Activated naive CD4-positive, alpha-beta T cell treated with anti-CD3 and anti-CD28 coated beads, Interleukin-2, amount 50 U/mL, for 72 hours (primary cell): ENCODE measurements at regions not wholly inside any gene's neighbourhood (a gene's known extent, or its start where the extent isn't known, plus 50 kb on each side); places are given as distances from the start of the nearest gene placed in this dataset.
"Not testable (repeated sequence)": the region's sequence is repeated elsewhere in the genome, so short reads cannot be mapped to it uniquely, and the experiment has no call there.

Experiments
- ATAC-seq, 2 donors: fragments of 150-1000 bp; cut with Tn5 transposase; 2 replicates each; pipeline ENCODE4 v1.10.0; 2021; ENCODE audit warnings: mild to moderate bottlenecking in 2 of 2, moderate library complexity in 2 of 2
- DNase-seq, 2 donors: peaks; one replicate each; pipeline ENCODE4 v3.0.0; 2021 to 2022; ENCODE audit warnings: low spot score in 2 of 2
- H3K27ac Mint-ChIP-seq, 2 donors: one replicate each; pipeline ENCODE4 v1.8.0; 2022; ENCODE audit warnings: mild to moderate bottlenecking in 2 of 2, mixed read lengths in 2 of 2
- H3K36me3 Mint-ChIP-seq, 2 donors: one replicate each; pipeline ENCODE4 v1.8.0; 2022; ENCODE audit warnings: mixed read lengths in 2 of 2
- H3K9me3 Mint-ChIP-seq, 2 donors: one replicate each; pipeline ENCODE4 v1.8.0; 2022; ENCODE audit warnings: mixed read lengths in 2 of 2

DNA sequence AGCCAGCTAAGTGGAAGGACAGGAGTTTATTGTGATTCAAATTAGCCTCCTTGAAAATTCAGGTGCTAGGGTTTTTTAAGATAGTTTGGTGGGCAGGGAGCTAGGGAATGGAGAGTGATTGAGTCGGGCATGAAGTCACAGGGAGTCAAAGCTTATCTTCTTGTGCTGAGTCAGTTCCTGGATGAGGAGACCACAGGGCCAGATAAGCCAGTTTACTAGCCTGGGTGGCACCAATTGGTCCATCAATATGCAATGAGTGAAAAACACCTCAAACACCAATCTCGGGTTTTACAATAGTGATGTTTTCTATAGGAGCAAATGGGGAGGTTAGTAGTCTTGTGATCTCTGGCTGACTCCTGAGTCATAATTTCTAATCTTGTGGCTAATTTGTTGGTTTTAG lies 165.1 kb downstream of the ABCC12 start:
- Mint-ChIP-seq H3K9me3 (peaks cover 12% of the 10 kb centered on the region in 2 donors), H3K36me3 (peaks cover 0 to 6% of the 10 kb centered on the region in 2 donors), H3K27ac (no peak overlapping the region)
- ATAC-seq (no peak), DNase-seq (no peak)

DNA sequence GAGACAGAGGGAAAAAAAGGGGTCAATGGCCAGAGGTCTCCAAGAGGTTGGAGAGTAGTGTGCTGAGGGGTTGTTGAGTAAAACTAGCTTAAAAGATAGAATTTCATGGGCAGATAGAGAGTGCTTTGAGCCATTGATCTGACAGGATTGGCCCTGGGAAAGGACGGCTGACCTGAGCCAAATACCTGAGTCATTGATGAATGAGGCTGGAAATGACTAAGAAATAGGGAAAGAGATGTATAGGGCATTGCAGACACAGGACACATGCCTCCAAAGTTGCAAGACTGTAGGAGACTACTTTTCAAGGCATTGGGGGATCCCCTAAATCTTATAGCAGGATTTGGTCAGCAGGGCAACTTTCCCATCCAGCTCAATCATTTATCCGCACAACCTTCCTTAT lies 168.7 kb downstream of the ABCC12 start:
- ATAC-seq (no peak), DNase-seq (no peak)
- Mint-ChIP-seq H3K36me3 (peaks cover 0 to 6% of the 10 kb centered on the region in 2 donors), H3K27ac (no peak overlapping the region), H3K9me3 (peaks cover 8 to 11% of the 10 kb centered on the region in 2 donors)

DNA sequence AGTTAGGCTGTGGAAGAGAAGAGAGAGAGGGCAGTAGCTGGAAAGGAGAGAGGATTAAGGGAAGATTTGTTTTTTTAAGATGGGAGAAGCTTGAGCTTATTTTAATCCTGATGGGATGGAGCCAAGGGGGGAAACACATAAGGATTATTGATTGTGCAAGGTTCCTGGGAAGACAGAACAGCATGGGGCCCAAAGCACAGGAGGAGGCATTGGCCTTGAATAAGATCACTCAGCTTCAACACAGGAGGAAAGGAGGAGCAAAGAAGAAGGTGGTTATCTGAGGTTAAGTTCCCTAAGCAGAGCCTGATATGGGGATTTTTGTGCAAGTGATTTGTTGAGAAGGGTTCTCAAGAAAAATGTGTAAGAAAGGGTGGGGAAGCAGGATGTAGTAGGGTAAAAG lies 169.8 kb downstream of the ABCC12 start:
- ATAC-seq (no peak), DNase-seq (no peak)
- Mint-ChIP-seq H3K27ac (no peak overlapping the region), H3K36me3 (peaks cover 0 to 6% of the 10 kb centered on the region in 2 donors), H3K9me3 (peaks cover 8 to 11% of the 10 kb centered on the region in 2 donors)

GRCh38 chr16:47984669-47985068 lies 171.1 kb downstream of the ABCC12 start:
- DNase-seq (no peak), ATAC-seq (no peak)
- H3K36me3 Mint-ChIP-seq: peaks cover 0 to 6% of the 10 kb centered on the region in 2 donors
- peaks cover 3 to 4% of the 10 kb centered on the region in 2 donors for H3K9me3 Mint-ChIP-seq
- H3K27ac Mint-ChIP-seq: no peak overlapping the region

GRCh38 chr16:47983999-47984580 lies 171.7 kb downstream of the ABCC12 start:
- Mint-ChIP-seq H3K27ac (no peak overlapping the region), H3K9me3 (peaks cover 3 to 4% of the 10 kb centered on the region in 2 donors), H3K36me3 (peaks cover 0 to 6% of the 10 kb centered on the region in 2 donors)
- no peak for DNase-seq
- ATAC-seq: no peak

- DNase-seq: no peak
- Mint-ChIP-seq H3K27ac (no peak overlapping the region), H3K9me3 (peaks cover 0 to under 1% of the 10 kb centered on the region in 2 donors), H3K36me3 (no peaks in the 10 kb centered on the region)
- no peak for ATAC-seq
Observed at GRCh38 chr16:47980212-47980611, 175.6 kb downstream of the ABCC12 start.

- no peaks in the 10 kb centered on the region for H3K36me3 Mint-ChIP-seq
- DNase-seq (no peak), ATAC-seq (no peak)
- H3K27ac Mint-ChIP-seq: no peak overlapping the region
- H3K9me3 Mint-ChIP-seq: no peaks in the 10 kb centered on the region
Observed at GRCh38 chr16:47979616-47980182, 176.1 kb downstream of the ABCC12 start.

GRCh38 chr16:47979164-47979520 lies 176.7 kb downstream of the ABCC12 start:
- H3K36me3 Mint-ChIP-seq: no peaks in the 10 kb centered on the region
- DNase-seq: no peak
- no peaks in the 10 kb centered on the region for H3K9me3 Mint-ChIP-seq
- no peak for ATAC-seq
- no peak overlapping the region for H3K27ac Mint-ChIP-seq

DNA sequence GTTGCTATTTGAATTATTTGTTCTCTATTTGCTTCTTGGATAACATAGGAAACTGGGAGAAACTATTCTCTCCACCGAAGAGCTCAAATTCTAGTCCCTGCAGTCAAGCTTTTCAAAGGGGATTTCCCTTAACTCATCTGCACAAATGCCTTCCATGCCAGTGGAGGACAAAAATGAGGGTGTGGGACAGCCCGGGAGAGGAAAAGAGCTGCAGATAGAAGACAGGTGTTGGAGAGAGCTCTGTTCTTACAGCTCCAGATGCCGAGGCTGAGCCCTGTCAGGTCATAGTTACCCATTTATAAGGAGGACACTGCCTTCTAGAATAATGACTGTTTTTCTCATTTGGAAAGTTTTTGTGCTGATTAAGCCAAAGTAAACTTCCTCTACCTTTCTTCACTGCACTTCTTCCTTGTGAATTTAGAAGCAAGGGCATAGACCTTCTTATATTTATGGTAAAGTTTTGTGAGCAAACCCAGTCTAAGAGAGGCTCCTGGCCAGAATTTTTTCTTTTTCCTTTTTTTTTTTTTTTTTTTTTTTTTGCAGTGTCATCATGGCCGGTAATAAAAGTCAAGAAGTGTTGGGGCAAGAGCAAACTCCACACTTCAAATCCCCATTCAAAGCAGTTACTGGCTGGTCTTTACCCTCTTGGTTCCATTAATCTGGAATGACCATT lies 177.2 kb downstream of the ABCC12 start:
- ATAC-seq: no peak
- DNase-seq: no peak
- no peaks in the 10 kb centered on the region for H3K36me3 Mint-ChIP-seq
- no peak overlapping the region for H3K27ac Mint-ChIP-seq
- no peaks in the 10 kb centered on the region for H3K9me3 Mint-ChIP-seq

DNA sequence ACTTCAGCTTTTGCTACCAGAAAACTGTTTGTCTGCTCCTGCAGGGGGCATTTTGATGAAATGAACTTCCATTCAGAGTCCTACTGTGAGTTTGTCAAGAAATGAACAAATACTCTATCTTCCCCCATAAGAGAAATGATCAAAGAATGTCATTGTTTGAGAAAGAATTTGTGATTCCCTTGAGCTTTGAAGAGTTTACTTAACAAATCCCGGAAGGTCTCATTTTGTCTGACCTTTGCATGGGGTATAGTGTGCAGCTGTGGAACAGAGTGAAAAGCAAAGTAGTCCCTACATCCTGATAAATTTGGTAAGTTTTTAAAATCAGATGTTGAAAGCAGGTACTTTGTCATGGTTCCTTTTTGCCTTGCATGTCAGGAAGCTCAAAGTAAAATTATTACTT lies 178.0 kb downstream of the ABCC12 start:
- ATAC-seq (no peak), DNase-seq (no peak)
- H3K9me3 Mint-ChIP-seq: no peaks in the 10 kb centered on the region
- no peaks in the 10 kb centered on the region for H3K36me3 Mint-ChIP-seq
- H3K27ac Mint-ChIP-seq: no peak overlapping the region

DNA sequence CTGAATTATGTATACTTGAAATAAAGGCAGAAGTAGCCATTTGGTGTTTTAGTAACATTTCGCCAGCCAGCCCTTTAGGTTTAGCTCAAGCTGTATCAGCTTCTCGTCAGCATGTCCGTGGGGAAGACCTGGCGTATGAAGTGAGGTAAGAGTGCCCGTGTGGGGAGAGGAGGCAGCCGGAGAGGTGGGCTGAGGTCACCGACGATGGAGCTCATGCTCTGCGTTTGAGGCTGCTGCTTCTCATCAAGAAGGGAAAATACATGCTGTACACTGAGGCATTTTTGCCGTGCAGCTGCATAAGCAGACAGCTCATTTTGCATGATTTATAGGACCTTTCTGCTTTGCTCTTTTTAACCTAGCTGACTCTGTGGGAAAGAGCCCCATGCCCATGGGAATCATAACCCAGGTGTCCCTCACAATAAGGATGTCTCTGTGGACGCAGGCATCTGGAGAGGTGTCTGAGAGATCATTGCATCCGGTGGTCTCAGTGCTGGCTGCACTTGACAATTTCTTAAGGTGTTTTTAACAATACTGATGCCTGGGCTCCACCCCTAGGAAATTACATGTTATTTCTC lies 179.1 kb downstream of the ABCC12 start:
- DNase-seq (no peak), ATAC-seq (no peak)
- H3K27ac Mint-ChIP-seq: no peak overlapping the region
- H3K36me3 Mint-ChIP-seq: no peaks in the 10 kb centered on the region
- no peaks in the 10 kb centered on the region for H3K9me3 Mint-ChIP-seq

DNA sequence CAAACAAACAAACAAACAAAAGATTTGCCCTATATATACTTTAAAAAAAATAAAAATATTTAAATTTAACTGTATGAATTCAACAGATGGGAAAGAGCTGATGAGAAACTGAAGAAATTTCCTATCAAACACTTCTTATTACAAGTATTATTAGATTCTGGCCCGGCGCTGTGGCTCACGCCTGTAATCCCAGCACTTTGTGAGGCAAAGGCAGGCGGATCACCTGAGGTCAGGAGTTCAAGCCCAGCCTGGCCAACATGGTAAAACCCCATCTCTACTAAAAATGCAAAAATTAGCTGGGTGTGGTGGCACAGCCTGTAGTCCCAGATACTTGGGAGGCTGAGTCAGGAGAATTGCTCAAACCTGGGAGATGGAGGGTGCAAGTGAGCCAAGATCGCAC lies 180.8 kb downstream of the ABCC12 start:
- DNase-seq, ATAC-seq, H3K36me3 Mint-ChIP-seq, H3K27ac Mint-ChIP-seq, H3K9me3 Mint-ChIP-seq: not testable (repeated sequence)

DNA sequence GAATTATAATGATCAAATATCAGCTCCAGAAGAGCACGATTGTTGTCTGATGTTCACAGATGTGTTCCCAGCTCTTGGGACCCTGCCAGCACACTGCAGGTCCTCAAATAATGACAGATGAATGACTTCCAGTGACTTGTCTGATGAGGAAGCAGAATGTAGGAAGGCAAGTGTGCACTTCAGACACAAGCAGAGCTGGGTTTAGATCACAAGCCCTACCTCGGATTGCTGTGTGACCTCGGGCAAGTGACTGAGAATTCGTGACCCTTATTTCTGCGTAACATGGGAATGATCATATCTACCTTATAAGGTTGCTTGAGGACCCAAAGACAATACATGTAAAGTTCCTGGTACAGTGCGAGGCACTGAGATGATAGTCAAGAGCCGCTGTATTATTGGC lies 182.2 kb downstream of the ABCC12 start:
- H3K27ac Mint-ChIP-seq: no peak overlapping the region
- H3K36me3 Mint-ChIP-seq: no peaks in the 10 kb centered on the region
- no peak for DNase-seq
- no peak for ATAC-seq
- peaks cover 0 to 4% of the 10 kb centered on the region in 2 donors for H3K9me3 Mint-ChIP-seq

DNA sequence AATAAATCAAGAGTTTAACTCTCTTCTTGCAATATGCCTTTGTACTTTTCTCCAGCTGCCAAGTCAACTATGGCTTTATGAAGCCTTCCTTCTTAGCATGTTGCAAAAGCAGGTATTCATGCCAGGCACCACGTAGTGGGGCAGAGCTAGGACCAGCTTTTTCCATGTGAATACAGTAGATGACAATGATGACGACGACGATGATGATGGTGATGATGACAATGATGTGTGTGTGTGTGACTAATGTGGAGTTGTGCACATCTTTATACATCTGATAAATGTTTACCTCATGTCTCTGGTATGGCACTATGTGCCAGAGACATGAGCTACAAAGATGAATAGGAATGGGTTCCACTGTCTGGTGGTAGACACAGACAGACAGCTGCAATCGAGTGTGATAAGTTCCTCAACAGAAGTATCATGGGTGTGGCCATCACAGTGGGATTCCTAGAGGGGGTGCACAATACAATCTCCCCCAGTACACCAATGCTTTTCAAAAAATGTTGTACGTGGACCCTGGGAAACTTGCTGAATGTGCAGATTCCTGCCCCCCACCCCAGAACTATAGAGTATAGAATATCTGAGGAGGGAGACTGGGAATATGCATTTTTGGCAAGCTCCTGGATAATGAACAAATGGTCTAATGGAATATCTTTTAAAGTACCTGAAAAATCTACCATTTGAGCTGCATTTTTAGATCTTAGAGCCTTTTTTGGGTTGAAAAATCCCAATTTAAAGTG lies 183.4 kb downstream of the ABCC12 start:
- DNase-seq (no peak), ATAC-seq (no peak)
- no peaks in the 10 kb centered on the region for H3K36me3 Mint-ChIP-seq
- H3K9me3 Mint-ChIP-seq: peaks cover 0 to 4% of the 10 kb centered on the region in 2 donors
- H3K27ac Mint-ChIP-seq: no peak overlapping the region

GRCh38 chr16:47971225-47971624 lies 184.6 kb downstream of the ABCC12 start:
- peaks cover 0 to 4% of the 10 kb centered on the region in 2 donors for H3K9me3 Mint-ChIP-seq
- no peak for DNase-seq

GRCh38 chr16:47970291-47970931 lies 185.4 kb downstream of the ABCC12 start:
- Mint-ChIP-seq H3K9me3 (peaks cover 0 to 4% of the 10 kb centered on the region in 2 donors), H3K36me3 (no peaks in the 10 kb centered on the region)
- DNase-seq: no peak

More at GRCh38 chr16:47971225-47971624, 184.6 kb downstream of the ABCC12 start:
- no peak for ATAC-seq
- H3K36me3 Mint-ChIP-seq: no peaks in the 10 kb centered on the region
- no peak overlapping the region for H3K27ac Mint-ChIP-seq

DNA sequence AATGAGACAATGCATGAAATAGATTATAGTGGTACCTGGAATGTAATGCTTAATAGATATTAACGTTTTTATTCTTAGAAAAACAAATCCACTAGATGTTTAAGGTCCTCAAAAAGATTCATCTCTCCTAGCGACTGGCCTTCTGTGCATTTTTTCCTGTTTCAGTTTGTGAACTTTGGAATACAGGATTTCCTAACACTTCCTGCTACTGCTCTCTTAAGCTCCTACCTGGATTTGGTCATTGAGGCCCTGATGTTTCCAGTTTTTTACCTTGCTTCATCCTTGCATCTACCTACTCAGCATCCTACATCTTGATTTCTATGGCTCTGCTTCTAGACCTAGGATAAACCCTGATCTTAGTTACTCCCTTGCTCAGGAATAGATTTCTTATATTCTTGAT lies 188.4 kb downstream of the ABCC12 start:
- Mint-ChIP-seq H3K27ac (no peak overlapping the region), H3K9me3 (peaks cover 0 to 4% of the 10 kb centered on the region in 2 donors), H3K36me3 (no peaks in the 10 kb centered on the region)
- DNase-seq (no peak), ATAC-seq (no peak)

More at GRCh38 chr16:47970291-47970931, 185.4 kb downstream of the ABCC12 start:
- no peak overlapping the region for H3K27ac Mint-ChIP-seq
- ATAC-seq: no peak
